Neural progenitor cell (in vitro differentiated cells): ENCODE measurements at regions not wholly inside any gene's neighbourhood (a gene's known extent, or its start where the extent isn't known, plus 50 kb on each side); places are given as distances from the start of the nearest gene placed in this dataset.

Source experiments
- DNase-seq: peaks from one replicate; pipeline ENCODE4 v3.0.0-alpha.2; 2016; ENCODE audit warnings: low spot score
- H2AFZ ChIP-seq: fragments of 200-600 bp; sonication (generic); replicated peaks from 2 replicates; pipeline ENCODE4 v1.6.1; 2016; ENCODE audit warnings: antibody characterized with exemption
- H3F3A ChIP-seq: fragments of 200-600 bp; sonication (generic); 2 replicates; pipeline ENCODE4 v1.6.1; 2016; ENCODE audit warnings: antibody characterized with exemption, low read depth
- H3K27ac ChIP-seq: fragments of 200-600 bp; sonication (generic); 2 replicates; pipeline ENCODE4 v1.5.1; 2016; ENCODE audit warnings: mild to moderate bottlenecking
- H3K27me3 ChIP-seq: fragments of 200-600 bp; sonication (generic); 2 replicates; pipeline ENCODE4 v1.6.1; 2016; ENCODE audit warnings: mild to moderate bottlenecking, moderate library complexity
- H3K36me3 ChIP-seq: fragments of 200-600 bp; sonication (generic); 2 replicates; pipeline ENCODE4 v1.5.1; 2016
- H3K4me1 ChIP-seq: fragments of 200-600 bp; sonication (generic); 2 replicates; pipeline ENCODE4 v1.6.1; 2016; ENCODE audit warnings: mixed run types
- H3K4me2 ChIP-seq: fragments of 200-600 bp; sonication (generic); 2 replicates; pipeline ENCODE4 v1.6.1; 2016
- H3K4me3 ChIP-seq: fragments of 200-600 bp; sonication (generic); 2 replicates; pipeline ENCODE4 v1.5.1; 2016
- H3K79me2 ChIP-seq: fragments of 200-600 bp; sonication (generic); 2 replicates; pipeline ENCODE4 v1.6.1; 2016; ENCODE audit warnings: low read depth
- H3K9ac ChIP-seq: fragments of 200-600 bp; sonication (generic); 2 replicates; pipeline ENCODE4 v1.6.1; 2016
- H3K9me3 ChIP-seq: fragments of 200-600 bp; sonication (generic); 2 replicates; pipeline ENCODE4 v1.5.1; 2016; ENCODE audit warnings: low read depth
- H4K20me1 ChIP-seq: fragments of 200-600 bp; sonication (generic); 2 replicates; pipeline ENCODE4 v1.6.1; 2016; ENCODE audit warnings: low read depth
- H3K27ac Mint-ChIP-seq: 3 replicates; pipeline ENCODE4 v1.8.0; 2021; ENCODE audit warnings: mixed read lengths
- H3K27me3 Mint-ChIP-seq: 2 replicates; pipeline ENCODE4 v1.8.0; 2022; ENCODE audit warnings: low read depth, mild to moderate bottlenecking, inconsistent platforms, moderate library complexity, mixed read lengths; ENCODE audit not compliant: insufficient read depth
- H3K36me3 Mint-ChIP-seq: 3 replicates; pipeline ENCODE4 v1.8.0; 2021; ENCODE audit warnings: mixed read lengths
- H3K4me1 Mint-ChIP-seq: 3 replicates; pipeline ENCODE4 v1.8.0; 2021; ENCODE audit warnings: mixed read lengths
- H3K4me3 Mint-ChIP-seq: 3 replicates; pipeline ENCODE4 v1.8.0; 2021; ENCODE audit warnings: mild to moderate bottlenecking, moderate library complexity, mixed read lengths
- H3K9me3 Mint-ChIP-seq: 3 replicates; pipeline ENCODE4 v1.8.0; 2020; ENCODE audit warnings: mixed read lengths
- EZH2 ChIP-seq: fragments of 200-600 bp; sonication (generic); IDR thresholded peaks from 2 replicates; pipeline ENCODE4 v1.6.1; 2017; ENCODE audit warnings: antibody characterized with exemption, mild to moderate bottlenecking, moderate library complexity
- EZH2phosphoT487 ChIP-seq: fragments of 200-600 bp; sonication (generic); IDR thresholded peaks from 2 replicates; pipeline ENCODE4 v1.6.1; 2017; ENCODE audit warnings: antibody characterized with exemption
- TF ChIP-seq, protein P1 (sequence below): fragments of 200-600 bp; sonication (generic); IDR thresholded peaks from 2 replicates; pipeline ENCODE4 v1.5.1; 2017; ENCODE audit warnings: antibody characterized with exemption, mild to moderate bottlenecking

- Mint-ChIP-seq H3K27ac (no peak overlapping the region), H3K9me3 (peaks cover 20% of the 10 kb centered on the region), H3K4me3 (no peak overlapping the region), H3K36me3 (no peaks in the 10 kb centered on the region), H3K27me3 (peaks cover 3% of the 10 kb centered on the region), H3K4me1 (no peaks in the 10 kb centered on the region)
- Histone ChIP-seq H3K27me3 (no peaks in the 10 kb centered on the region), H3K4me2 (no peak overlapping the region), H3K79me2 (no peaks in the 10 kb centered on the region), H3K27ac (no peak overlapping the region), H3K4me3 (no peak overlapping the region), H3K36me3 (no peaks in the 10 kb centered on the region), H3K9ac (no peak overlapping the region), H2AFZ (no peak overlapping the region), H4K20me1 (no peaks in the 10 kb centered on the region), H3F3A (no peaks in the 10 kb centered on the region), H3K9me3 (no peaks in the 10 kb centered on the region), H3K4me1 (no peaks in the 10 kb centered on the region)
- TF ChIP-seq EZH2phosphoT487: no peak
- TF ChIP-seq, protein P1, sequence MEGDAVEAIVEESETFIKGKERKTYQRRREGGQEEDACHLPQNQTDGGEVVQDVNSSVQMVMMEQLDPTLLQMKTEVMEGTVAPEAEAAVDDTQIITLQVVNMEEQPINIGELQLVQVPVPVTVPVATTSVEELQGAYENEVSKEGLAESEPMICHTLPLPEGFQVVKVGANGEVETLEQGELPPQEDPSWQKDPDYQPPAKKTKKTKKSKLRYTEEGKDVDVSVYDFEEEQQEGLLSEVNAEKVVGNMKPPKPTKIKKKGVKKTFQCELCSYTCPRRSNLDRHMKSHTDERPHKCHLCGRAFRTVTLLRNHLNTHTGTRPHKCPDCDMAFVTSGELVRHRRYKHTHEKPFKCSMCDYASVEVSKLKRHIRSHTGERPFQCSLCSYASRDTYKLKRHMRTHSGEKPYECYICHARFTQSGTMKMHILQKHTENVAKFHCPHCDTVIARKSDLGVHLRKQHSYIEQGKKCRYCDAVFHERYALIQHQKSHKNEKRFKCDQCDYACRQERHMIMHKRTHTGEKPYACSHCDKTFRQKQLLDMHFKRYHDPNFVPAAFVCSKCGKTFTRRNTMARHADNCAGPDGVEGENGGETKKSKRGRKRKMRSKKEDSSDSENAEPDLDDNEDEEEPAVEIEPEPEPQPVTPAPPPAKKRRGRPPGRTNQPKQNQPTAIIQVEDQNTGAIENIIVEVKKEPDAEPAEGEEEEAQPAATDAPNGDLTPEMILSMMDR: no peak
- TF ChIP-seq EZH2: no peak
- no peak for DNase-seq
Observed at GRCh38 chr9:26394025-26394424, 498.6 kb downstream of the CAAP1 start.

DNA sequence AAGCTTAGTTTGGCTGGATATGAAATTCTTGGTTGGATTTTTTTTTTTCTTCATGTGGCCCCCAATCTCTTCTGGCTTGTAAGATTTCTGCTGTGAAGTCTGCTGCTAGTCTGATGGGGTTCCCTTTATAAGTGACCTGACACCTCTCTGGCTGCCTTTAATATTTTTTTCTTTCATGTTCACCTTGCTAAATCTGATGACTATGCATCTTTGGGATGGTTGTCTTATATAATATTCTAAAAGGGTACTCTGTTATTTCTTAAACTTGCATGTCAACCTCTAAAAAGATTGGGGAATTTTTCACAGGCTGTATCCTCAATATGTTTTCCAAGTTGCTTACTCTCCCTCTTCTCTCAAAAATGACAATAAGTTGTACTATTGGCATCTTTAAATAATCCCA, 500.0 kb downstream of the CAAP1 start:
- Histone ChIP-seq H3K4me3 (no peak overlapping the region), H3K4me2 (no peak overlapping the region), H3K36me3 (no peaks in the 10 kb centered on the region), H2AFZ (no peak overlapping the region), H3K27me3 (no peaks in the 10 kb centered on the region), H3K27ac (no peak overlapping the region), H3K4me1 (no peaks in the 10 kb centered on the region), H3K79me2 (no peaks in the 10 kb centered on the region), H3K9ac (no peak overlapping the region), H4K20me1 (no peaks in the 10 kb centered on the region), H3K9me3 (no peaks in the 10 kb centered on the region), H3F3A (no peaks in the 10 kb centered on the region)
- H3K27ac Mint-ChIP-seq: no peak overlapping the region
- H3K9me3 Mint-ChIP-seq: peaks cover 28% of the 10 kb centered on the region
- H3K4me1 Mint-ChIP-seq: no peaks in the 10 kb centered on the region
- H3K27me3 Mint-ChIP-seq: peaks cover 3% of the 10 kb centered on the region
- no peak for DNase-seq
- H3K4me3 Mint-ChIP-seq: no peak overlapping the region
- no peaks in the 10 kb centered on the region for H3K36me3 Mint-ChIP-seq
- TF ChIP-seq, protein P1: no peak
- no peak for TF ChIP-seq EZH2
- TF ChIP-seq EZH2phosphoT487: no peak

DNA sequence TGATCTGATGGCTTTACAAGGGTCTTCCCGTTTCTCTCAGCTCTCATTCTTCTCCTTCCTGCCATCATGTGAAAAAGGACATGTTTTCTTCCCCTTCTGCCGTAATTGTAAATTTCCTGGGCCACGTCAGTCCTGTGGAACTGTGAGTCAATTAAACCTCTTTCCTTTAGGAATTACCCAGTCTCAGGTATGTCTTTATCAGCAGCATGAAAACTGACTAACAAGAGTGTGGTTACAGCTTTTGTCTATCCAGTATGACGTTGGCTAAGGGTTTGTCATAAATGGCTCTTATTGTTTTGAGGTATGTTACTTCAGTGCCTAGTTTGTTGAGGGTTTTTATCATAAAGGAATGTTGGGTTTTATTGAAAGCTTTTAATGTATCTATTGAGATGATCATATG, 501.6 kb downstream of the CAAP1 start:
- no peaks in the 10 kb centered on the region for H3K9me3 ChIP-seq
- H3K4me1 Mint-ChIP-seq: no peaks in the 10 kb centered on the region
- peaks cover 28% of the 10 kb centered on the region for H3K9me3 Mint-ChIP-seq
- H3K27ac ChIP-seq: no peak overlapping the region
- TF ChIP-seq EZH2 (no peak), EZH2phosphoT487 (no peak)
- TF ChIP-seq, protein P1: no peak
- no peaks in the 10 kb centered on the region for H3K27me3 ChIP-seq
- H3K27me3 Mint-ChIP-seq: peaks cover 3% of the 10 kb centered on the region
- no peaks in the 10 kb centered on the region for H3F3A ChIP-seq
- no peak overlapping the region for H3K4me3 ChIP-seq
- no peak overlapping the region for H2AFZ ChIP-seq
- H4K20me1 ChIP-seq: no peaks in the 10 kb centered on the region
- no peaks in the 10 kb centered on the region for H3K4me1 ChIP-seq
- no peak for DNase-seq
- H3K36me3 Mint-ChIP-seq: no peaks in the 10 kb centered on the region
- peak overlapping the region; percentile 16 for H3K27ac Mint-ChIP-seq
- no peak overlapping the region for H3K9ac ChIP-seq
- no peaks in the 10 kb centered on the region for H3K36me3 ChIP-seq
- no peaks in the 10 kb centered on the region for H3K79me2 ChIP-seq
- H3K4me3 Mint-ChIP-seq: no peak overlapping the region
- H3K4me2 ChIP-seq: no peak overlapping the region

GRCh38 chr9:26375448-26375847, 517.2 kb downstream of the CAAP1 start:
- H3K4me3 Mint-ChIP-seq: no peak overlapping the region
- H3F3A ChIP-seq: no peaks in the 10 kb centered on the region
- TF ChIP-seq EZH2: no peak
- TF ChIP-seq EZH2phosphoT487: no peak
- TF ChIP-seq, protein P1: no peak

More at GRCh38 chr9:26375448-26375847, 517.2 kb downstream of the CAAP1 start:
- H3K36me3 Mint-ChIP-seq: no peaks in the 10 kb centered on the region
- no peak overlapping the region for H3K27ac Mint-ChIP-seq
- no peaks in the 10 kb centered on the region for H3K4me1 Mint-ChIP-seq
- no peaks in the 10 kb centered on the region for H3K9me3 ChIP-seq
- H3K36me3 ChIP-seq: no peaks in the 10 kb centered on the region
- H2AFZ ChIP-seq: no peak overlapping the region
- no peak overlapping the region for H3K9ac ChIP-seq
- no peak overlapping the region for H3K4me2 ChIP-seq
- no peaks in the 10 kb centered on the region for H3K27me3 Mint-ChIP-seq
- H3K27ac ChIP-seq: no peak overlapping the region
- no peaks in the 10 kb centered on the region for H3K27me3 ChIP-seq
- no peak overlapping the region for H3K4me3 ChIP-seq
- H3K9me3 Mint-ChIP-seq: peaks cover 3% of the 10 kb centered on the region
- H4K20me1 ChIP-seq: no peaks in the 10 kb centered on the region
- DNase-seq: no peak
- no peaks in the 10 kb centered on the region for H3K79me2 ChIP-seq
- no peaks in the 10 kb centered on the region for H3K4me1 ChIP-seq
